ENCODE measurements at regions not wholly inside any gene's neighbourhood (a gene's known extent, or its start where the extent isn't known, plus 50 kb on each side); places are given as distances from the start of the nearest gene placed in this dataset.
"Not testable (repeated sequence)": the region's sequence is repeated elsewhere in the genome, so short reads cannot be mapped to it uniquely, and the experiment has no call there.

- no peak overlapping the region for H3K4me3 ChIP-seq (ENCODE audit: low read depth in 1 of 5, low read length in 5 of 5)
- H3K27ac ChIP-seq (ENCODE audit: low read depth, low read length): no peak overlapping the region
- no peaks in the 10 kb centered on the region for H3K9me3 ChIP-seq (ENCODE audit: control insufficient read depth in 5 of 5, low read length in 5 of 5)
- no peak overlapping the region for H3K9ac ChIP-seq (ENCODE audit: low read length in 5 of 5)
- peaks cover 0 to 4% (median 0%) of the 10 kb centered on the region in 5 donors for H3K27me3 ChIP-seq (ENCODE audit: control insufficient read depth in 5 of 5, insufficient read depth in 4 of 5, low read length in 5 of 5)
- H3K4me1 ChIP-seq (ENCODE audit: control insufficient read depth in 5 of 5, insufficient read depth in 5 of 5, low read length in 5 of 5): peaks cover 0 to 3% (median 0%) of the 10 kb centered on the region in 5 donors
- no peaks in the 10 kb centered on the region for H3K36me3 ChIP-seq (ENCODE audit: control insufficient read depth in 5 of 5, insufficient read depth in 5 of 5, low read length in 5 of 5)
Measured at GRCh38 chr3:139230391-139230790, 113.4 kb upstream of the MRPS22 start.

- peaks cover 0 to 3% (median 0%) of the 10 kb centered on the region in 5 donors for H3K4me1 ChIP-seq (ENCODE audit: control insufficient read depth in 5 of 5, insufficient read depth in 5 of 5, low read length in 5 of 5)
- no peak overlapping the region for H3K9ac ChIP-seq (ENCODE audit: low read length in 5 of 5)
- H3K27me3 ChIP-seq (ENCODE audit: control insufficient read depth in 5 of 5, insufficient read depth in 4 of 5, low read length in 5 of 5): peaks cover 0 to 4% (median 0%) of the 10 kb centered on the region in 5 donors
- H3K27ac ChIP-seq (ENCODE audit: low read depth, low read length): no peak overlapping the region
- no peak overlapping the region for H3K4me3 ChIP-seq (ENCODE audit: low read depth in 1 of 5, low read length in 5 of 5)
- no peaks in the 10 kb centered on the region for H3K9me3 ChIP-seq (ENCODE audit: control insufficient read depth in 5 of 5, low read length in 5 of 5)
- H3K36me3 ChIP-seq (ENCODE audit: control insufficient read depth in 5 of 5, insufficient read depth in 5 of 5, low read length in 5 of 5): no peaks in the 10 kb centered on the region
Measured at GRCh38 chr3:139231555-139232281, 112.1 kb upstream of the MRPS22 start.

GRCh38 chr3:139232341-139232740, 111.5 kb upstream of the MRPS22 start:
- not testable (repeated sequence) for H3K4me3 ChIP-seq (ENCODE audit: low read depth in 1 of 5, low read length in 5 of 5); H3K4me1 ChIP-seq (ENCODE audit: control insufficient read depth in 5 of 5, insufficient read depth in 5 of 5, low read length in 5 of 5); H3K27me3 ChIP-seq (ENCODE audit: control insufficient read depth in 5 of 5, insufficient read depth in 4 of 5, low read length in 5 of 5); H3K9ac ChIP-seq (ENCODE audit: low read length in 5 of 5); H3K9me3 ChIP-seq (ENCODE audit: control insufficient read depth in 5 of 5, low read length in 5 of 5); H3K36me3 ChIP-seq (ENCODE audit: control insufficient read depth in 5 of 5, insufficient read depth in 5 of 5, low read length in 5 of 5); H3K27ac ChIP-seq (ENCODE audit: low read depth, low read length)

- H3K27ac ChIP-seq (ENCODE audit: low read depth, low read length): no peak overlapping the region
- H3K4me3 ChIP-seq (ENCODE audit: low read depth in 1 of 5, low read length in 5 of 5): no peak overlapping the region
- H3K9me3 ChIP-seq (ENCODE audit: control insufficient read depth in 5 of 5, low read length in 5 of 5): no peaks in the 10 kb centered on the region
- no peaks in the 10 kb centered on the region for H3K4me1 ChIP-seq (ENCODE audit: control insufficient read depth in 5 of 5, insufficient read depth in 5 of 5, low read length in 5 of 5)
- peaks cover 0 to 8% (median 4%) of the 10 kb centered on the region in 5 donors for H3K27me3 ChIP-seq (ENCODE audit: control insufficient read depth in 5 of 5, insufficient read depth in 4 of 5, low read length in 5 of 5)
- H3K36me3 ChIP-seq (ENCODE audit: control insufficient read depth in 5 of 5, insufficient read depth in 5 of 5, low read length in 5 of 5): no peaks in the 10 kb centered on the region
- no peak overlapping the region for H3K9ac ChIP-seq (ENCODE audit: low read length in 5 of 5)
Measured at GRCh38 chr3:139234491-139234890, 109.3 kb upstream of the MRPS22 start.

GRCh38 chr3:139235192-139235591, 108.6 kb upstream of the MRPS22 start:
- no peak overlapping the region for H3K4me3 ChIP-seq (ENCODE audit: low read depth in 1 of 5, low read length in 5 of 5)

GRCh38 chr3:139236336-139236735, 107.5 kb upstream of the MRPS22 start:
- Histone ChIP-seq H3K27me3 (ENCODE audit: control insufficient read depth in 5 of 5, insufficient read depth in 4 of 5, low read length in 5 of 5) (peaks cover 0 to 8% (median 7%) of the 10 kb centered on the region in 5 donors), H3K27ac (ENCODE audit: low read depth, low read length) (no peak overlapping the region), H3K9ac (ENCODE audit: low read length in 5 of 5) (no peak overlapping the region), H3K4me1 (ENCODE audit: control insufficient read depth in 5 of 5, insufficient read depth in 5 of 5, low read length in 5 of 5) (no peaks in the 10 kb centered on the region), H3K4me3 (ENCODE audit: low read depth in 1 of 5, low read length in 5 of 5) (no peak overlapping the region), H3K9me3 (ENCODE audit: control insufficient read depth in 5 of 5, low read length in 5 of 5) (peaks cover 0 to 1% (median 0%) of the 10 kb centered on the region in 5 donors), H3K36me3 (ENCODE audit: control insufficient read depth in 5 of 5, insufficient read depth in 5 of 5, low read length in 5 of 5) (no peaks in the 10 kb centered on the region)

More at GRCh38 chr3:139235192-139235591, 108.6 kb upstream of the MRPS22 start:
- Histone ChIP-seq H3K36me3 (ENCODE audit: control insufficient read depth in 5 of 5, insufficient read depth in 5 of 5, low read length in 5 of 5) (no peaks in the 10 kb centered on the region), H3K9me3 (ENCODE audit: control insufficient read depth in 5 of 5, low read length in 5 of 5) (no peaks in the 10 kb centered on the region), H3K9ac (ENCODE audit: low read length in 5 of 5) (no peak overlapping the region), H3K27ac (ENCODE audit: low read depth, low read length) (no peak overlapping the region), H3K4me1 (ENCODE audit: control insufficient read depth in 5 of 5, insufficient read depth in 5 of 5, low read length in 5 of 5) (no peaks in the 10 kb centered on the region), H3K27me3 (ENCODE audit: control insufficient read depth in 5 of 5, insufficient read depth in 4 of 5, low read length in 5 of 5) (peaks cover 0 to 8% (median 4%) of the 10 kb centered on the region in 5 donors)

GRCh38 chr3:139238281-139239030, 105.4 kb upstream of the MRPS22 start:
- H3K9me3 ChIP-seq (ENCODE audit: control insufficient read depth in 5 of 5, low read length in 5 of 5): peaks cover 0 to 3% (median 0%) of the 10 kb centered on the region in 5 donors
- H3K4me1 ChIP-seq (ENCODE audit: control insufficient read depth in 5 of 5, insufficient read depth in 5 of 5, low read length in 5 of 5): no peaks in the 10 kb centered on the region
- H3K4me3 ChIP-seq (ENCODE audit: low read depth in 1 of 5, low read length in 5 of 5): no peak overlapping the region
- no peaks in the 10 kb centered on the region for H3K36me3 ChIP-seq (ENCODE audit: control insufficient read depth in 5 of 5, insufficient read depth in 5 of 5, low read length in 5 of 5)
- H3K27ac ChIP-seq (ENCODE audit: low read depth, low read length): no peak overlapping the region
- peaks cover 0 to 9% (median 7%) of the 10 kb centered on the region in 5 donors for H3K27me3 ChIP-seq (ENCODE audit: control insufficient read depth in 5 of 5, insufficient read depth in 4 of 5, low read length in 5 of 5)
- no peak overlapping the region for H3K9ac ChIP-seq (ENCODE audit: low read length in 5 of 5)

GRCh38 chr3:139239550-139239949, 104.3 kb upstream of the MRPS22 start:
- no peaks in the 10 kb centered on the region for H3K4me1 ChIP-seq (ENCODE audit: control insufficient read depth in 5 of 5, insufficient read depth in 5 of 5, low read length in 5 of 5)
- peaks cover 0 to 10% (median 8%) of the 10 kb centered on the region in 5 donors for H3K27me3 ChIP-seq (ENCODE audit: control insufficient read depth in 5 of 5, insufficient read depth in 4 of 5, low read length in 5 of 5)
- no peak overlapping the region for H3K27ac ChIP-seq (ENCODE audit: low read depth, low read length)
- H3K36me3 ChIP-seq (ENCODE audit: control insufficient read depth in 5 of 5, insufficient read depth in 5 of 5, low read length in 5 of 5): no peaks in the 10 kb centered on the region
- H3K9me3 ChIP-seq (ENCODE audit: control insufficient read depth in 5 of 5, low read length in 5 of 5): peaks cover 0 to 3% (median 0%) of the 10 kb centered on the region in 5 donors
- H3K9ac ChIP-seq (ENCODE audit: low read length in 5 of 5): no peak overlapping the region
- no peak overlapping the region for H3K4me3 ChIP-seq (ENCODE audit: low read depth in 1 of 5, low read length in 5 of 5)

GRCh38 chr3:139241783-139242182, 102.0 kb upstream of the MRPS22 start:
- no peak overlapping the region for H3K27ac ChIP-seq (ENCODE audit: low read depth, low read length)
- H3K36me3 ChIP-seq (ENCODE audit: control insufficient read depth in 5 of 5, insufficient read depth in 5 of 5, low read length in 5 of 5): no peaks in the 10 kb centered on the region
- H3K4me1 ChIP-seq (ENCODE audit: control insufficient read depth in 5 of 5, insufficient read depth in 5 of 5, low read length in 5 of 5): no peaks in the 10 kb centered on the region
- peaks cover 0 to 14% (median 5%) of the 10 kb centered on the region in 5 donors for H3K27me3 ChIP-seq (ENCODE audit: control insufficient read depth in 5 of 5, insufficient read depth in 4 of 5, low read length in 5 of 5)
- H3K9me3 ChIP-seq (ENCODE audit: control insufficient read depth in 5 of 5, low read length in 5 of 5): peaks cover 0 to 3% (median 0%) of the 10 kb centered on the region in 5 donors
- H3K4me3 ChIP-seq (ENCODE audit: low read depth in 1 of 5, low read length in 5 of 5): no peak overlapping the region
- no peak overlapping the region for H3K9ac ChIP-seq (ENCODE audit: low read length in 5 of 5)

GRCh38 chr3:139243710-139244109, 100.1 kb upstream of the MRPS22 start:
- Histone ChIP-seq H3K36me3 (ENCODE audit: control insufficient read depth in 5 of 5, insufficient read depth in 5 of 5, low read length in 5 of 5) (no peaks in the 10 kb centered on the region), H3K9me3 (ENCODE audit: control insufficient read depth in 5 of 5, low read length in 5 of 5) (peaks cover 0 to 3% (median 0%) of the 10 kb centered on the region in 5 donors), H3K27me3 (ENCODE audit: control insufficient read depth in 5 of 5, insufficient read depth in 4 of 5, low read length in 5 of 5) (peaks cover 0 to 9% (median 2%) of the 10 kb centered on the region in 5 donors), H3K27ac (ENCODE audit: low read depth, low read length) (no peak overlapping the region), H3K4me1 (ENCODE audit: control insufficient read depth in 5 of 5, insufficient read depth in 5 of 5, low read length in 5 of 5) (no peaks in the 10 kb centered on the region), H3K9ac (ENCODE audit: low read length in 5 of 5) (no peak overlapping the region), H3K4me3 (ENCODE audit: low read depth in 1 of 5, low read length in 5 of 5) (no peak overlapping the region)
